ENCODE measurements at regions not wholly inside any gene's neighbourhood (a gene's known extent, or its start where the extent isn't known, plus 50 kb on each side); places are given as distances from the start of the nearest gene placed in this dataset.

DNA sequence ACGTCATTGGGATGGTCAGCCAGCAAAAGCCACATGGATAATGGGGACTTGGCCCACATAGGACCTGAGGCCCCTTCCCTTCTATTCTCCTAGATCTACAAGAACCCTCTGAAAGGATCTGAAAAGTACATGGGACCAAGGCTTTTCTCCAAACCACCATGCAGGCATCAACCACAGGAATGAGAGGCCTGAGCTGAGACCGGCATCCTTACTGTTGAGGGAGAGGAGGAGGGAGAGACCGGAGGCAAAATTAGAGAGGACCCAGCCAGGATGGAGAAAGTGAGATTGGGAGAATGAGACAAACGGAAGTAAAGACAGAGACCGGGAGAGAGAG, 281.7 kb downstream of the RRAGC start:
- Histone ChIP-seq H3K23me2 (ENCODE audit: insufficient read length, low read depth, low read length, poor library complexity, severe bottlenecking) (peaks cover 4% of the 10 kb centered on the region), H3K79me2 (ENCODE audit: insufficient read depth, low read length) (no peaks in the 10 kb centered on the region), H3K27ac (ENCODE audit: insufficient read length, low read depth, low read length) (no peak overlapping the region), H3K4ac (ENCODE audit: low read depth, low read length) (no peak overlapping the region), H3K79me1 (ENCODE audit: insufficient read depth, low read depth, low read length, poor library complexity, severe bottlenecking) (no peaks in the 10 kb centered on the region), H3K4me2 (ENCODE audit: insufficient read depth, insufficient read length, low read length) (peak overlapping the region; percentile 69), H2BK20ac (ENCODE audit: low read depth, low read length, poor library complexity, severe bottlenecking) (no peak overlapping the region), H2AFZ (ENCODE audit: low read length) (no peak overlapping the region), H2AK5ac (ENCODE audit: insufficient read length, low read length) (no peak overlapping the region), H3K27me3 (ENCODE audit: insufficient read depth, low read length) (peaks cover 8% of the 10 kb centered on the region; the same call in 1 of the 2 replicates), H3K23ac (ENCODE audit: insufficient read length, low read depth, low read length) (no peak overlapping the region), H3K56ac (ENCODE audit: insufficient read length, low read depth, low read length) (no peak overlapping the region), H4K91ac (ENCODE audit: insufficient read length, low read depth, low read length) (no peak overlapping the region), H2BK12ac (ENCODE audit: insufficient read length, low read depth, low read length) (no peak overlapping the region), H2BK120ac (ENCODE audit: low read depth, low read length, poor library complexity, severe bottlenecking) (no peak overlapping the region), H3K18ac (ENCODE audit: insufficient read length, low read depth, low read length) (no peak overlapping the region), H3K9me3 (ENCODE audit: control insufficient read depth, low read depth, low read length) (no peaks in the 10 kb centered on the region), H3K4me1 (ENCODE audit: insufficient read depth, low read length) (no peaks in the 10 kb centered on the region), H3K9ac (ENCODE audit: extremely low read depth, insufficient read length, low read length) (no peak overlapping the region), H2BK5ac (ENCODE audit: insufficient read length, low read length) (no peak overlapping the region), H3K14ac (ENCODE audit: insufficient read depth, low read length) (no peak overlapping the region), H4K5ac (ENCODE audit: insufficient read length, low read depth, low read length) (no peak overlapping the region), H2BK15ac (ENCODE audit: low read depth, low read length) (no peak overlapping the region), H4K8ac (replicated peaks; ENCODE audit: insufficient read length, low read depth, low read length) (no peak overlapping the region), H4K20me1 (ENCODE audit: control insufficient read depth, insufficient read depth, insufficient read length) (no peaks in the 10 kb centered on the region), H3T11ph (ENCODE audit: low read length) (no peak overlapping the region)
- peaks cover 20 to 22% of the 10 kb centered on the region in 2 experiments for H3K4me1 Mint-ChIP-seq
- TF ChIP-seq, protein P1, sequence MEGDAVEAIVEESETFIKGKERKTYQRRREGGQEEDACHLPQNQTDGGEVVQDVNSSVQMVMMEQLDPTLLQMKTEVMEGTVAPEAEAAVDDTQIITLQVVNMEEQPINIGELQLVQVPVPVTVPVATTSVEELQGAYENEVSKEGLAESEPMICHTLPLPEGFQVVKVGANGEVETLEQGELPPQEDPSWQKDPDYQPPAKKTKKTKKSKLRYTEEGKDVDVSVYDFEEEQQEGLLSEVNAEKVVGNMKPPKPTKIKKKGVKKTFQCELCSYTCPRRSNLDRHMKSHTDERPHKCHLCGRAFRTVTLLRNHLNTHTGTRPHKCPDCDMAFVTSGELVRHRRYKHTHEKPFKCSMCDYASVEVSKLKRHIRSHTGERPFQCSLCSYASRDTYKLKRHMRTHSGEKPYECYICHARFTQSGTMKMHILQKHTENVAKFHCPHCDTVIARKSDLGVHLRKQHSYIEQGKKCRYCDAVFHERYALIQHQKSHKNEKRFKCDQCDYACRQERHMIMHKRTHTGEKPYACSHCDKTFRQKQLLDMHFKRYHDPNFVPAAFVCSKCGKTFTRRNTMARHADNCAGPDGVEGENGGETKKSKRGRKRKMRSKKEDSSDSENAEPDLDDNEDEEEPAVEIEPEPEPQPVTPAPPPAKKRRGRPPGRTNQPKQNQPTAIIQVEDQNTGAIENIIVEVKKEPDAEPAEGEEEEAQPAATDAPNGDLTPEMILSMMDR (conservative IDR thresholded peaks at IDR 0.05): no peak
- no peaks in the 10 kb centered on the region; a peak in 2 of 7 replicates for H3K36me3 Mint-ChIP-seq (ENCODE audit: insufficient read depth in 1 of 3, low read depth in 3 of 3)
- peak overlapping the region; percentile 74 to 83 for H3K4me3 Mint-ChIP-seq
- no peak overlapping the region for H3K27ac Mint-ChIP-seq
- H3K27me3 Mint-ChIP-seq (ENCODE audit: low read depth): peaks cover 61% of the 10 kb centered on the region
- H3K9me3 Mint-ChIP-seq: peaks cover 4 to 5% of the 10 kb centered on the region in 2 experiments; a peak in 3 of 5 replicates
- WGBS (ENCODE audit: extremely low coverage, insufficient read length, low lambda C conversion rate): no CpG with 5 or more reads among the region's 5 CpGs
- no peak for DNase-seq

Data from H9 (cell line).